Activated naive CD4-positive, alpha-beta T cell treated with anti-CD3 and anti-CD28 coated beads for 36 hours (primary cell): ENCODE measurements at regions not wholly inside any gene's neighbourhood (a gene's known extent, or its start where the extent isn't known, plus 50 kb on each side); places are given as distances from the start of the nearest gene placed in this dataset.

Source experiments
- CTCF ChIA-PET: fragments of 350-600 bp; sonication (Branson Sonifier 250); formaldehyde crosslinking; loops from one replicate; lab custom pipeline; 2021; ENCODE audit warnings: antibody characterized with exemption; lab: Charles Lee
- DNase-seq: peaks from one replicate; pipeline ENCODE4 v3.0.0-alpha.2; 2020
- H3K27ac Mint-ChIP-seq: one replicate; pipeline ENCODE4 v1.8.0; 2021; ENCODE audit warnings: mild to moderate bottlenecking, mixed read lengths
- H3K27me3 Mint-ChIP-seq: one replicate; pipeline ENCODE4 v1.8.0; 2021; ENCODE audit warnings: low read depth, mixed read lengths
- H3K36me3 Mint-ChIP-seq: one replicate; pipeline ENCODE4 v1.8.0; 2021; ENCODE audit warnings: low read depth, mixed read lengths
- H3K4me1 Mint-ChIP-seq: one replicate; pipeline ENCODE4 v1.8.0; 2021; ENCODE audit warnings: low read depth, mixed read lengths
- H3K4me3 Mint-ChIP-seq: one replicate; pipeline ENCODE4 v1.8.0; 2021; ENCODE audit warnings: mild to moderate bottlenecking, moderate library complexity, mixed read lengths
- H3K9me3 Mint-ChIP-seq: one replicate; pipeline ENCODE4 v1.8.0; 2021; ENCODE audit warnings: mixed read lengths
- intact Hi-C: fragments of 100-400 bp; cut with micrococcal nuclease; formaldehyde crosslinking; loops from one replicate; pipeline ENCODE4 v1.15.1; 2023

- Mint-ChIP-seq H3K4me1 (no peaks in the 10 kb centered on the region), H3K36me3 (no peaks in the 10 kb centered on the region), H3K4me3 (no peak overlapping the region), H3K27ac (no peak overlapping the region), H3K9me3 (peaks cover 4% of the 10 kb centered on the region), H3K27me3 (no peaks in the 10 kb centered on the region)
- CTCF ChIA-PET: interaction anchor here (0.5 kb wide), 1 partner anchor 14 kb away, joined by 3 read pairs; no protein-coding TSS in a partner anchor
- intact Hi-C loops: no loop called here
- no peak for DNase-seq
Measured at GRCh38 chr14:38329246-38329645, 73.4 kb upstream of the CLEC14A start.

GRCh38 chr14:38316922-38317321 lies 61.0 kb upstream of the CLEC14A start:
- H3K4me3 Mint-ChIP-seq: no peak overlapping the region
- CTCF ChIA-PET: no interaction called here
- intact Hi-C loops: no loop called here
- H3K27me3 Mint-ChIP-seq: no peaks in the 10 kb centered on the region
- H3K9me3 Mint-ChIP-seq: no peaks in the 10 kb centered on the region
- no peaks in the 10 kb centered on the region for H3K36me3 Mint-ChIP-seq
- no peak for DNase-seq
- H3K4me1 Mint-ChIP-seq: no peaks in the 10 kb centered on the region
- H3K27ac Mint-ChIP-seq: no peak overlapping the region

GRCh38 chr14:38311655-38312054 lies 55.8 kb upstream of the CLEC14A start:
- no peak for DNase-seq
- CTCF ChIA-PET: no interaction called here
- H3K9me3 Mint-ChIP-seq: no peaks in the 10 kb centered on the region
- intact Hi-C loops: no loop called here
- no peaks in the 10 kb centered on the region for H3K36me3 Mint-ChIP-seq
- no peak overlapping the region for H3K27ac Mint-ChIP-seq
- H3K4me3 Mint-ChIP-seq: no peak overlapping the region
- no peaks in the 10 kb centered on the region for H3K4me1 Mint-ChIP-seq
- no peaks in the 10 kb centered on the region for H3K27me3 Mint-ChIP-seq

GRCh38 chr14:38310420-38310995 lies 54.6 kb upstream of the CLEC14A start:
- CTCF ChIA-PET: no interaction called here
- intact Hi-C loops: no loop called here
- Mint-ChIP-seq H3K36me3 (no peaks in the 10 kb centered on the region), H3K27me3 (no peaks in the 10 kb centered on the region), H3K9me3 (no peaks in the 10 kb centered on the region), H3K27ac (no peak overlapping the region), H3K4me1 (no peaks in the 10 kb centered on the region), H3K4me3 (no peak overlapping the region)
- DNase-seq: no peak

GRCh38 chr14:38309522-38310277 lies 53.8 kb upstream of the CLEC14A start:
- Mint-ChIP-seq H3K4me1 (no peaks in the 10 kb centered on the region), H3K27me3 (peaks cover 1% of the 10 kb centered on the region), H3K36me3 (no peaks in the 10 kb centered on the region), H3K27ac (no peak overlapping the region), H3K4me3 (no peak overlapping the region), H3K9me3 (no peaks in the 10 kb centered on the region)
- intact Hi-C loops: no loop called here
- DNase-seq: no peak
- CTCF ChIA-PET: no interaction called here
